8988T (cell line): ENCODE measurements at regions not wholly inside any gene's neighbourhood (a gene's known extent, or its start where the extent isn't known, plus 50 kb on each side); places are given as distances from the start of the nearest gene placed in this dataset.

ENCODE experiments used
- DNase-seq: peaks from one replicate; pipeline ENCODE4 v3.0.0; 2011

DNA sequence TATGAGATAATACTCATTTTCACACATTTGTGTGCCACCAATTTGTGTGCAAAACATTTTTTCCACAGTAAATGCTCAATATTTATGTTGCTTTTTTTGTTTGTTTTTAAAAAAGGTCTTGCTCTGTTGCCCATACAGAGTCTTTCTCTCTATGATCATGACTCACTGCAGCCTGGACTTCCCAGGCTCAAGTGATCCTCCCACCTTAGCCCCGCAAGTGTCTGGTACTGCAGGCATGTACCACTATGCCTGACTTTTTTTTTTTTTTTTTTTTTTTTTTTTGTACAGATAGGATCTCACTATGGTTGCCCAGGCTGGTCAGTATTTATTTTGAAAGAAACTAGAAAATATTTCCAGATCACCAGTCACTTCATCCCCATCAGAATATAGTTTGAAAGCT, 297.8 kb upstream of the GYPC start:
- DNase-seq: no peak

GRCh38 chr2:126359494-126359893, 296.5 kb upstream of the GYPC start:
- no peak for DNase-seq

GRCh38 chr2:126367361-126367760, 288.6 kb upstream of the GYPC start:
- no peak for DNase-seq

- no peak for DNase-seq
These were observed 287.2 kb upstream of the GYPC start for GRCh38 chr2:126368758-126369157.

- no peak for DNase-seq
These were observed 285.8 kb upstream of the GYPC start for GRCh38 chr2:126370201-126370600.

DNA sequence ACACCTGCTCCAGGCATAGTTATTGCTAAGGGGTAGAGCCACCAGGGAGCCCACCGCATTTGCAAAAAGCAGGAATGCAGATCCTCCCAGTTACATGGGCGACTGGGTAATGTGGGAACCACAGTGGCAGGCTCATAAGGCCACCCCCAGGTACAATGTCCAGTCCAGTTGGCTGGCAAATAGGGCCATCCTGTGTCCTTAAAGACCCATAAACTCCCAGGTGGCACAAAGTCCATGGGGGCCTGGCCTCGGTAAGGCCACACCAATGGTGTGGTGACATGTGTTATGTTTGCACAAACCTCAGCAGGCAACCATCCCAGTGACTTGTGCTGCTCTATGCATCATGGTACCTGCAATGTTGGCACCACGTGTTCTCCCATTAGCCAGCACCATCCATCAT, 283.6 kb upstream of the GYPC start:
- DNase-seq: no peak

GRCh38 chr2:126378176-126378575, 277.8 kb upstream of the GYPC start:
- no peak for DNase-seq

GRCh38 chr2:126381091-126381490, 274.9 kb upstream of the GYPC start:
- no peak for DNase-seq

- no peak for DNase-seq
These were observed 273.0 kb upstream of the GYPC start for GRCh38 chr2:126382998-126383397.

DNA sequence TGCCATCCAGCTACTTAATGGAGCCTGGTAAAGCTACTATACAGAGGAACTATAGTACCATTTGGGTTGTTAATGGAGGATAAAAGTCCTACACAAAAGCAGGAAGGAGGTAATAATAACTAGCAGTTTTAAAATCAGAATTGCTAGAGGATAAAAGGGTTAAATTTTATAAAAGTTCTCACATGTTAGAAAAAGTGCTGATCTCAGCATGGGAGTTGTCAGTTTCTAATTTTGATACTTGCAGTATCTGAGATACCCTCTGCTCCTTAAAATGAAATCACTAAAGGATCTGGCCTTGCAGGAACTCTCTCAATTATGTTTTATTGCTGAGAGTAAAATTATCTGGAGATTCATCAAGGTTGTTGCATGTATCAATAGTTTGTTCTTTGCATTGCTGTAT, 272.2 kb upstream of the GYPC start:
- DNase-seq: no peak

DNA sequence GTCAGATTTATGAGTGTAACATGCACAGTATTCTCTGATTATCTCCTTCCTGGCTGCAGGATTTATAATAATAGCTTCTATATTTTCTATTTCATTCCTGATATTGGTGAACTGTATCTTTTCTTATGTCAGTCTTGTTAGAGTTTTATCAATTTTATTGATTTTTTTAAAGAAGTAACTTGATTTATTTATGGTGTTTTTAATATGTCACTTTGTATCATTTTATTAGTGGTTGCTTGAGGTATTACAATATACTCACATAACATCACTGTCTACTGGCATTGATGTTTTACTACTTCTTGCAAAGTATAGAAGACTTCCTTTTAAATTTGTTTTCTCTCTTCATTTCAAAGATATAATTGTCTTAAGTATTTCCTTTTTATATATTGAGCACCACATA, 270.5 kb upstream of the GYPC start:
- no peak for DNase-seq

GRCh38 chr2:126385983-126386382, 270.0 kb upstream of the GYPC start:
- DNase-seq: no peak

- DNase-seq: no peak
These were observed 266.5 kb upstream of the GYPC start for GRCh38 chr2:126389446-126389845.

GRCh38 chr2:126392889-126393288, 263.1 kb upstream of the GYPC start:
- no peak for DNase-seq

GRCh38 chr2:126399001-126399400, 257.0 kb upstream of the GYPC start:
- DNase-seq: no peak

DNA sequence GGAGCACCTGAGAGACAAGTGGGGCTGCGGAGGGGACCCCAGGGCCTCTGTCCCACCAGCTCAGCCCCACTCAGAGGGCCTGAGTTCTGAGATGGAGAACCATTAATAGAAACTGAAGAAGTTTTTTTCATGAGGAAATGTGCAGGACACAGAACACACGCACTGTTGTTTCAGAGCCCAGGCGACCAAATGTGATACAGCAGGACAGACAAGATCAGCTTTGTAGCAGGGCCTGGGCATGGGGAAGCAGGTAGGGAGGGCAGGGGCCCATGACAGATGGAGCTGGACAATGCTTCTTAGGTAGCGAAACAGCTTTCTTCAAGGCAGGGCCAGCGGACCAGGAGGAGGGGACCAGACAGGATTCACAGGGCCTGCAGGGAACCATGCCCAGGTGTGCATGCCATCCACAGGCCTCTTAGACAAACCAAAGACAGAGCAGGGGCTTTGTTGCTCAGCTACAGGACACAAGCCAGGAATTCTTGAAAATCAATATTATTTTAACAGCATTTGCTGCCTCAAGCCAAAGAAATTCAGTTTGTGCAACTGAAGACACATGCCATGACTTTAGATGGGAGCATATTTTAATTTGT, 252.8 kb upstream of the GYPC start:
- no peak for DNase-seq

GRCh38 chr2:126406267-126406666, 249.7 kb upstream of the GYPC start:
- no peak for DNase-seq

GRCh38 chr2:126408671-126409070, 247.3 kb upstream of the GYPC start:
- no peak for DNase-seq

DNA sequence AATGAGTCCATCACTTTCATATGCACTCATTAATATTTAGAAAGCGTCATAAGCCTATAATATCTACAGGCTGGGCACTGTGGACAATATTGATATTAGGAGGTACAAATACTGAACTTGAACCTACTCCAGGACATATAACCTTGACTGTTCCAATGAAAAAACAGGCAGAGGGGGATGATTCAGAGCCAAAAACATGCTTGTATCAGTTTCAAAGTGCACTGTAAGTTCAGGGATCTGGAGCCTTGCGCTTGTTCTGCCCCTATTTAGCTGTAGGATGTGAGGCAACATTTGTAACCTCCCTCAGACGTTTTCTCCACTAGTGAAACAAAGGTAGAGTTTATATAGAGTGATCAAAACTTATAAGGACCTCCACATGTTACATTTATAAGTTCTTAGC, 246.1 kb upstream of the GYPC start:
- DNase-seq: no peak

DNA sequence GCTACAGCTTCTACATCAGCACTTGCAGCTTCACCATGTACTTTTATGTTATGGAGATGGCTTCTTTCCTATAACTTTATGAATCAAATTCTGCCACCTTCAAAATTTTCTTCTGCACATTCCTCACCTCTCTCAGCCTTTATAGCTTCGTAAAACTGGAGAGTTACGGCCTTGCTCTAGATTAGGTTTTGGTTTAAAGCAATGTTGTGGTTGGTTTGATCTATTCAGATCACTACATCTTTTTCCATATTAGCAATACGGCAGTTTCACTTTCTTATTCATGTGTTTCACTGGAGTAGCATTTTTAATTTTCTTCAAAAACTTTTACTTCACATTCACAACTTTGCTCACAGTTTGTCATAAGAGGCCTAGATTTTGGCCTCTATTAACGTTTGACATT, 242.9 kb upstream of the GYPC start:
- no peak for DNase-seq

- DNase-seq: no peak
These were observed 236.6 kb upstream of the GYPC start for GRCh38 chr2:126419403-126419802.

- DNase-seq: no peak
These were observed 230.0 kb upstream of the GYPC start for GRCh38 chr2:126425943-126426342.

DNA sequence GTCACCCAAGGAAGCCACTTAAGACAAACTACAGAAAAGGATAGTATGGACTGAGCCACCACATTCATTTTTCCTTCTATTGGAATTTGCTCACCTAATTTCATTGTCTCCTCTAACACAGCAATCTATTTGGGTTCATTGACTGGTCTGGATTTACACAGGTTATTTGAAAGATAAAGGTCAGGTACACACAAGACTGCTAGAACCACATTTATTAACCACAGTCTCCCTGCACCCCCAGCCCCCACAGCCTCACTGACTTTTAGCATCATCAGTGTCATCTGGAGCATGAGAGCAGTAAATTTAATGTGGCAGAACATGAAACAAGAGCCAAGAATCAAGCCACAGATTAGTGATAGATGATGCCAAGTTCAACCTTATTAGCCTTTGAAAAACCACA, 226.9 kb upstream of the GYPC start:
- DNase-seq: no peak

DNA sequence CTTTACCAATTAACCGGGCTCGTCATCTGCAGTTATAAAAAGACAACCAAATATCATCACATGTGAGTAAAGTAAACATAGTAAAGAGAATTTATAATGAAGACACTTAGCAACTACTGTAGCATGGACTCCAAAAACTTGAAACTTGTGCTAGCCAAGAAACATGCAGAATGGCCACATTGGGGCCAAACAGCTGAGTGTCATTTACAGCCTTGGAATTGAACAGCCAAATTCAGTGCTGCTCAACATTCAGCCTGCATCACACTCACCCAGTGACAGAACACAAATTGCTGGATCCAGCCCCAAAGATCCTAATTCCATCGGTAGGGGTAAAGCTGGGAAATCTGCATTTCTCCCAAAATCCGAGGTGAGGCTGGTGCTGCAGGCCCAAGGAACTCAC, 224.8 kb upstream of the GYPC start:
- DNase-seq: no peak

- no peak for DNase-seq
These were observed 219.5 kb upstream of the GYPC start for GRCh38 chr2:126436411-126436810.

GRCh38 chr2:126437016-126437415, 218.9 kb upstream of the GYPC start:
- no peak for DNase-seq
